SK-N-SH (cell line): ENCODE measurements at regions not wholly inside any gene's neighbourhood (a gene's known extent, or its start where the extent isn't known, plus 50 kb on each side); places are given as distances from the start of the nearest gene placed in this dataset.

Experiments used
- CTCF ChIA-PET: fragments of 300-600, 350-600 bp; formaldehyde crosslinking; extraction: SDS; loops from one replicate; lab custom pipeline; 2021; lab: Yijun Ruan, JAX
- POLR2A ChIA-PET: fragments of 350-600 bp; sonication (Branson Sonifier 250); formaldehyde crosslinking; extraction: SDS; loops from one replicate; lab custom pipeline; 2020; ENCODE audit warnings: antibody characterized with exemption, inconsistent platforms; lab: Yijun Ruan, JAX
- DNase-seq: peaks from one replicate; pipeline ENCODE4 v3.0.0; 2012
- H2AFZ ChIP-seq: fragments of 200-600 bp; sonication (generic); 2 replicates; pipeline ENCODE4 v1.8.1; 2016; ENCODE audit warnings: antibody characterized with exemption, mild to moderate bottlenecking, low read depth
- H3F3A ChIP-seq: fragments of 200-600 bp; sonication (generic); replicated peaks from 2 replicates; pipeline ENCODE3; 2016; ENCODE audit warnings: antibody characterized with exemption, mild to moderate bottlenecking; ENCODE audit not compliant: insufficient read depth
- H3K27ac ChIP-seq, 2 experiments: fragments of 200-500 bp in 1 of 2; fragments of 200-600 bp in 1 of 2; sonication (Bioruptor generic) in 1 of 2; sonication (generic), shearing (Covaris generic) in 1 of 2; 2 replicates each; pipeline versions ENCODE4 v1.5.1 to v1.6.1; 2014 to 2016; ENCODE audit warnings: low read depth in 2 of 2, inconsistent platforms in 1 of 2, low read length in 1 of 2, mild to moderate bottlenecking in 1 of 2, mixed read lengths in 1 of 2
- H3K27me3 ChIP-seq: fragments of 200-600 bp; sonication (generic), shearing (Covaris generic); 2 replicates; pipeline ENCODE4 v1.6.1; 2016; ENCODE audit warnings: mixed run types; ENCODE audit not compliant: insufficient read depth
- H3K36me3 ChIP-seq, 2 experiments: fragments of 200-500 bp in 1 of 2; fragments of 200-600 bp in 1 of 2; sonication (Bioruptor generic) in 1 of 2; sonication (generic) in 1 of 2; replicated peaks in 1 of 2; 2 replicates each; pipeline versions ENCODE3 to v1.5.1; 2014 to 2016; ENCODE audit warnings: low read length in 1 of 2, mild to moderate bottlenecking in 1 of 2; ENCODE audit not compliant: insufficient read depth in 2 of 2, control insufficient read depth in 1 of 2
- H3K4me1 ChIP-seq, 2 experiments: fragments of 200-500 bp in 1 of 2; fragments of 200-600 bp in 1 of 2; sonication (Bioruptor generic) in 1 of 2; sonication (generic), shearing (Covaris generic) in 1 of 2; 2 replicates each; pipeline versions ENCODE4 v1.5.1 to v1.6.1; 2014 to 2016; ENCODE audit warnings: low read depth in 1 of 2, low read length in 1 of 2, mixed run types in 1 of 2; ENCODE audit not compliant: insufficient read depth in 2 of 2, control insufficient read depth in 1 of 2
- H3K4me2 ChIP-seq: fragments of 200-600 bp; sonication (generic), shearing (Covaris generic); 2 replicates; pipeline ENCODE4 v1.6.1; 2017; ENCODE audit warnings: mixed run types
- H3K4me3 ChIP-seq, 2 experiments: fragments of 200-500 bp in 1 of 2; fragments of 200-600 bp in 1 of 2; sonication (Bioruptor generic) in 1 of 2; sonication (generic), shearing (Covaris generic) in 1 of 2; 2 replicates each; pipeline versions ENCODE4 v1.5.1 to v1.8.1; 2014 to 2016; ENCODE audit warnings: low read depth in 2 of 2, inconsistent platforms in 1 of 2, low read length in 1 of 2, mild to moderate bottlenecking in 1 of 2, mixed read lengths in 1 of 2, moderate library complexity in 1 of 2
- H3K79me2 ChIP-seq: fragments of 200-600 bp; sonication (generic); 2 replicates; pipeline ENCODE4 v1.8.1; 2017; ENCODE audit warnings: mild to moderate bottlenecking; ENCODE audit not compliant: insufficient read depth
- H3K9ac ChIP-seq: fragments of 200-600 bp; sonication (generic); 2 replicates; pipeline ENCODE4 v1.6.1; 2017; ENCODE audit warnings: mixed run types
- H3K9me2 ChIP-seq: fragments of 200-600 bp; sonication (generic); 2 replicates; pipeline ENCODE4 v1.6.1; 2017; ENCODE audit warnings: mixed run types
- H3K9me3 ChIP-seq: fragments of 200-600 bp; sonication (generic); 2 replicates; pipeline ENCODE4 v1.6.1; 2017; ENCODE audit warnings: mixed run types, mild to moderate bottlenecking, moderate library complexity
- H4K20me1 ChIP-seq: fragments of 200-600 bp; sonication (generic); 2 replicates; pipeline ENCODE4 v1.6.1; 2017; ENCODE audit warnings: mild to moderate bottlenecking, mixed run types; ENCODE audit not compliant: insufficient read depth
- ELF1 ChIP-seq: IDR thresholded peaks from 2 replicates; pipeline ENCODE4 v1.4.0; 2012
- EZH2phosphoT487 ChIP-seq: fragments of 200-600 bp; sonication (generic); IDR thresholded peaks from 2 replicates; pipeline ENCODE4 v1.6.1; 2017; ENCODE audit warnings: low read depth, mixed run types, mild to moderate bottlenecking, antibody characterized with exemption, moderate library complexity, borderline replicate concordance
- FOSL2 ChIP-seq: IDR thresholded peaks from 2 replicates; pipeline ENCODE4 v1.4.0; 2012; ENCODE audit warnings: low read depth, mild to moderate bottlenecking, moderate library complexity, borderline replicate concordance
- GABPA ChIP-seq: IDR thresholded peaks from 2 replicates; pipeline ENCODE4 v1.4.0; 2012; ENCODE audit warnings: low read depth, mild to moderate bottlenecking
- JUND ChIP-seq: IDR thresholded peaks from 2 replicates; pipeline ENCODE4 v1.4.0; 2012
- RFX5 ChIP-seq: IDR thresholded peaks from 2 replicates; pipeline ENCODE4 v1.6.1; 2012; ENCODE audit warnings: mild to moderate bottlenecking, improper control_type of control experiment, low read length
- SMC3 ChIP-seq: IDR thresholded peaks from 2 replicates; pipeline ENCODE4 v1.6.1; 2012; ENCODE audit warnings: low read depth, low read length, improper control_type of control experiment
- TAF1 ChIP-seq: IDR thresholded peaks from 2 replicates; pipeline ENCODE4 v1.6.1; 2012; ENCODE audit warnings: low read depth, mild to moderate bottlenecking, low read length, moderate library complexity, borderline replicate concordance
- TEAD4 ChIP-seq: IDR thresholded peaks from 2 replicates; pipeline ENCODE4 v1.4.0; 2012; ENCODE audit warnings: mild to moderate bottlenecking, borderline replicate concordance; ENCODE audit not compliant: insufficient read depth
- WGBS: methylation state at CpG from one replicate; pipeline ENCODE4 v1.1.6; 2017; ENCODE audit warnings: low lambda C conversion rate; 5-methylcytosine and 5-hydroxymethylcytosine counted together
- TF ChIP-seq, protein P1 (sequence below): fragments of 150-350 bp; IDR thresholded peaks from 2 replicates; pipeline ENCODE4 v1.6.1; 2017; ENCODE audit warnings: antibody characterized with exemption, low read length, low read depth, borderline replicate concordance
- TF ChIP-seq, protein P2 (sequence below): fragments of 150-350 bp; IDR thresholded peaks from 2 replicates; pipeline ENCODE4 v1.6.1; 2016; ENCODE audit warnings: mild to moderate bottlenecking, low read depth, low read length
- TF ChIP-seq, protein P3 (sequence below): IDR thresholded peaks from 2 replicates; pipeline ENCODE4 v1.4.0; 2012; ENCODE audit warnings: low read depth, borderline replicate concordance
- TF ChIP-seq, protein P4 (sequence below): IDR thresholded peaks from 2 replicates; pipeline ENCODE4 v1.4.0; 2012; ENCODE audit warnings: low read depth, borderline replicate concordance
- TF ChIP-seq, protein P5 (sequence below): IDR thresholded peaks from 2 replicates; pipeline ENCODE4 v1.6.1; 2012; ENCODE audit warnings: mild to moderate bottlenecking, low read depth, low read length, moderate library complexity

DNA sequence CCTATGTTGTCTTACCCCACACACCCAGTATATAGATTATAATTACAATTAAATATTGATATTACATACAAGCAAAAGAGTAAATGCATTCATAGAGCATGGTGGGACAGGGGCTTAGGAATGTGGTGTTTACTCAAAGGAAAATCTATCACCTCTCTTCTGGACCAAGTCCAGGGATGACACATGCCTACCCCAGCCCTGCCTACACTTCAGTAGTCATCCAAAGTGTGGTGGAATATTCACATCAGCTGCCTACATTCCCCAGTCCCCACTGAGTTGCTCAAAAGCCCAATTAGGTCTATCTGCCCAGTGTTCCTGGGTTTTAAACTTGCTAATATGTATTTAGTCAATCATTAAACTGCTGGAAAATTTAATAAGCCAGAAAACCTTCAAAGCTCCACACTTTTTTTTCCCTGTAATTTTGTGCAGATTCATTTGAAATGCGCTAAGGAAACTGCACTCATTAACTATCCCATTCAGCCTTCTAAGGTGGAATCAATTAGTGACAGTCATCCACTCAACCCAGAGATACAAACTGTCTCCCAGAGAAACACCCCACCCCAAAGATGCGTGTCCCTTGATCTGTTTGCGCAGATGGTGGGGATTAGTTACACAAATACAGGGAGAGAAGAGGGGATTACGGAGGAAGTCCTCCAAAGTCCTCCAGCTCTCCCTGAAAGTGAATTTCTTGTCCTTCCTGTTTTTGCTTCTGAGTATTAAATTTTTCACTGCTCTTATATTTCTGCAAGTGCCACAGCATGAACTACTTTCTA, 91.7 kb upstream of the KDR start:
- Histone ChIP-seq H3K4me3 (no peak overlapping the region), H3K27ac (no peak overlapping the region), H4K20me1 (no peaks in the 10 kb centered on the region), H3K9me2 (no peaks in the 10 kb centered on the region), H3K36me3 (no peaks in the 10 kb centered on the region), H3F3A (no peaks in the 10 kb centered on the region), H3K4me1 (peaks cover 0 to 3% of the 10 kb centered on the region in 2 experiments; a peak in 1 of 4 replicates), H2AFZ (no peak overlapping the region), H3K9me3 (no peaks in the 10 kb centered on the region), H3K79me2 (no peaks in the 10 kb centered on the region), H3K27me3 (no peaks in the 10 kb centered on the region), H3K9ac (no peak overlapping the region), H3K4me2 (no peak overlapping the region)
- CTCF ChIA-PET = no interaction called here
- TF ChIP-seq ELF1 = no peak
- TF ChIP-seq, protein P1, sequence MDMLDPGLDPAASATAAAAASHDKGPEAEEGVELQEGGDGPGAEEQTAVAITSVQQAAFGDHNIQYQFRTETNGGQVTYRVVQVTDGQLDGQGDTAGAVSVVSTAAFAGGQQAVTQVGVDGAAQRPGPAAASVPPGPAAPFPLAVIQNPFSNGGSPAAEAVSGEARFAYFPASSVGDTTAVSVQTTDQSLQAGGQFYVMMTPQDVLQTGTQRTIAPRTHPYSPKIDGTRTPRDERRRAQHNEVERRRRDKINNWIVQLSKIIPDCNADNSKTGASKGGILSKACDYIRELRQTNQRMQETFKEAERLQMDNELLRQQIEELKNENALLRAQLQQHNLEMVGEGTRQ = no peak
- TF ChIP-seq JUND = no peak
- TF ChIP-seq, protein P2, sequence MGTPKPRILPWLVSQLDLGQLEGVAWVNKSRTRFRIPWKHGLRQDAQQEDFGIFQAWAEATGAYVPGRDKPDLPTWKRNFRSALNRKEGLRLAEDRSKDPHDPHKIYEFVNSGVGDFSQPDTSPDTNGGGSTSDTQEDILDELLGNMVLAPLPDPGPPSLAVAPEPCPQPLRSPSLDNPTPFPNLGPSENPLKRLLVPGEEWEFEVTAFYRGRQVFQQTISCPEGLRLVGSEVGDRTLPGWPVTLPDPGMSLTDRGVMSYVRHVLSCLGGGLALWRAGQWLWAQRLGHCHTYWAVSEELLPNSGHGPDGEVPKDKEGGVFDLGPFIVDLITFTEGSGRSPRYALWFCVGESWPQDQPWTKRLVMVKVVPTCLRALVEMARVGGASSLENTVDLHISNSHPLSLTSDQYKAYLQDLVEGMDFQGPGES = no peak
- TF ChIP-seq, protein P3, sequence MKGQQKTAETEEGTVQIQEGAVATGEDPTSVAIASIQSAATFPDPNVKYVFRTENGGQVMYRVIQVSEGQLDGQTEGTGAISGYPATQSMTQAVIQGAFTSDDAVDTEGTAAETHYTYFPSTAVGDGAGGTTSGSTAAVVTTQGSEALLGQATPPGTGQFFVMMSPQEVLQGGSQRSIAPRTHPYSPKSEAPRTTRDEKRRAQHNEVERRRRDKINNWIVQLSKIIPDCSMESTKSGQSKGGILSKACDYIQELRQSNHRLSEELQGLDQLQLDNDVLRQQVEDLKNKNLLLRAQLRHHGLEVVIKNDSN = no peak
- no peak for TF ChIP-seq GABPA
- no peak for DNase-seq
- POLR2A ChIA-PET = no interaction called here
- WGBS = 63% methylated on average over 4 of the region's 4 CpGs

DNA sequence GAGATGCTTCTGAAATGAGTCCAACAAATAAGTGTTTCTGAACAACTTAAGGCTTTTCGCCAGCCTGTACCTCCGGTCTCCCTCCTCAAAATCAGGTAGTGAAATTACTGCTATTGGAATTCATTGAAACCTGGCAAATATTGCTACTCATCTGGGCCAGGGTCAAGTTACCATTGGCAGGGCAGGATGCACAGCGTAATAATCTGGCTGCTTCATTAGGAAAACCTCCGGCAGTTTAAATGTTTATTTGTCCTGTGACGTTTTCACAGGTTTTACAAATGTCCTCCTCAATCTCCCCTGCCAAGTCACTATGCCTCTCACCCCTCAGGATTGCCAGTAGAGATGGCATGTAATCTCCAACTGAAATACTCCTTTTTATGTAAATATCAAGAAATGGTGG, 92.6 kb upstream of the KDR start:
- no peak overlapping the region for H3K4me3 ChIP-seq
- 49% methylated on average over 5 of the region's 5 CpGs for WGBS
- H3K9me3 ChIP-seq = no peaks in the 10 kb centered on the region
- H3K36me3 ChIP-seq = no peaks in the 10 kb centered on the region
- no peak for DNase-seq
- peaks cover 0 to 3% of the 10 kb centered on the region in 2 experiments; a peak in 1 of 4 replicates for H3K4me1 ChIP-seq
- ChIA-PET CTCF (no interaction called here), POLR2A (no interaction called here)
- H3K9ac ChIP-seq = no peak overlapping the region
- no peaks in the 10 kb centered on the region for H3K27me3 ChIP-seq
- H4K20me1 ChIP-seq = no peaks in the 10 kb centered on the region
- TF ChIP-seq, protein P4, sequence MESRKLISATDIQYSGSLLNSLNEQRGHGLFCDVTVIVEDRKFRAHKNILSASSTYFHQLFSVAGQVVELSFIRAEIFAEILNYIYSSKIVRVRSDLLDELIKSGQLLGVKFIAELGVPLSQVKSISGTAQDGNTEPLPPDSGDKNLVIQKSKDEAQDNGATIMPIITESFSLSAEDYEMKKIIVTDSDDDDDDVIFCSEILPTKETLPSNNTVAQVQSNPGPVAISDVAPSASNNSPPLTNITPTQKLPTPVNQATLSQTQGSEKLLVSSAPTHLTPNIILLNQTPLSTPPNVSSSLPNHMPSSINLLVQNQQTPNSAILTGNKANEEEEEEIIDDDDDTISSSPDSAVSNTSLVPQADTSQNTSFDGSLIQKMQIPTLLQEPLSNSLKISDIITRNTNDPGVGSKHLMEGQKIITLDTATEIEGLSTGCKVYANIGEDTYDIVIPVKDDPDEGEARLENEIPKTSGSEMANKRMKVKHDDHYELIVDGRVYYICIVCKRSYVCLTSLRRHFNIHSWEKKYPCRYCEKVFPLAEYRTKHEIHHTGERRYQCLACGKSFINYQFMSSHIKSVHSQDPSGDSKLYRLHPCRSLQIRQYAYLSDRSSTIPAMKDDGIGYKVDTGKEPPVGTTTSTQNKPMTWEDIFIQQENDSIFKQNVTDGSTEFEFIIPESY = no peak
- TF ChIP-seq SMC3 (no peak), TAF1 (no peak), EZH2phosphoT487 (no peak), FOSL2 (no peak), JUND (no peak), RFX5 (no peak), TEAD4 (no peak)
- TF ChIP-seq, protein P5, sequence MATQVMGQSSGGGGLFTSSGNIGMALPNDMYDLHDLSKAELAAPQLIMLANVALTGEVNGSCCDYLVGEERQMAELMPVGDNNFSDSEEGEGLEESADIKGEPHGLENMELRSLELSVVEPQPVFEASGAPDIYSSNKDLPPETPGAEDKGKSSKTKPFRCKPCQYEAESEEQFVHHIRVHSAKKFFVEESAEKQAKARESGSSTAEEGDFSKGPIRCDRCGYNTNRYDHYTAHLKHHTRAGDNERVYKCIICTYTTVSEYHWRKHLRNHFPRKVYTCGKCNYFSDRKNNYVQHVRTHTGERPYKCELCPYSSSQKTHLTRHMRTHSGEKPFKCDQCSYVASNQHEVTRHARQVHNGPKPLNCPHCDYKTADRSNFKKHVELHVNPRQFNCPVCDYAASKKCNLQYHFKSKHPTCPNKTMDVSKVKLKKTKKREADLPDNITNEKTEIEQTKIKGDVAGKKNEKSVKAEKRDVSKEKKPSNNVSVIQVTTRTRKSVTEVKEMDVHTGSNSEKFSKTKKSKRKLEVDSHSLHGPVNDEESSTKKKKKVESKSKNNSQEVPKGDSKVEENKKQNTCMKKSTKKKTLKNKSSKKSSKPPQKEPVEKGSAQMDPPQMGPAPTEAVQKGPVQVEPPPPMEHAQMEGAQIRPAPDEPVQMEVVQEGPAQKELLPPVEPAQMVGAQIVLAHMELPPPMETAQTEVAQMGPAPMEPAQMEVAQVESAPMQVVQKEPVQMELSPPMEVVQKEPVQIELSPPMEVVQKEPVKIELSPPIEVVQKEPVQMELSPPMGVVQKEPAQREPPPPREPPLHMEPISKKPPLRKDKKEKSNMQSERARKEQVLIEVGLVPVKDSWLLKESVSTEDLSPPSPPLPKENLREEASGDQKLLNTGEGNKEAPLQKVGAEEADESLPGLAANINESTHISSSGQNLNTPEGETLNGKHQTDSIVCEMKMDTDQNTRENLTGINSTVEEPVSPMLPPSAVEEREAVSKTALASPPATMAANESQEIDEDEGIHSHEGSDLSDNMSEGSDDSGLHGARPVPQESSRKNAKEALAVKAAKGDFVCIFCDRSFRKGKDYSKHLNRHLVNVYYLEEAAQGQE = no peak
- H2AFZ ChIP-seq = no peak overlapping the region
- H3F3A ChIP-seq = no peaks in the 10 kb centered on the region
- H3K4me2 ChIP-seq = no peak overlapping the region
- no peaks in the 10 kb centered on the region for H3K9me2 ChIP-seq
- no peaks in the 10 kb centered on the region for H3K79me2 ChIP-seq
- no peak overlapping the region for H3K27ac ChIP-seq
